ENCODE measurements at regions not wholly inside any gene's neighbourhood (a gene's known extent, or its start where the extent isn't known, plus 50 kb on each side); places are given as distances from the start of the nearest gene placed in this dataset.

DNA sequence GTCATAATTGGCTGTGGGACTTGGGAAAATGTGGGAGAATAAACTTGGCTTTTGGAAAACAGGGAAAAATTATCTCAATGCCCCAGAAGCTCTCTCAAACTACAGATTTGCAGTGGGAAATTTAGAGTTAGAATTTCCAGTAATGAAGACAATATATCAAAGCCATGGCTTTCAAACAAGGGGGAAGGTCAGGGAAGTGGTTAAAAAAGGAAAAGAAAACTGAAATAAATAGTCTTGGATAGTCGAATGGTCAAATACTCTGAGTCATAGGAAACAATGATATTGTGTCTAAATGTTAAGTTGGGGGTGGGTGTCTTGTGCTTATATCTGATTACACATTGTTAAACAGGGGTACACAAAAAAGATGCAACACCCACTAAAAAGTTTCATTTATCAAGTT lies 272.4 kb upstream of the COL8A1 start:
- BruUV-seq (replicated peaks) = no TSS peak
- Mint-ChIP-seq H3K27me3 (ENCODE audit: insufficient read depth, unreplicated experiment) (no peaks in the 10 kb centered on the region), H3K4me3 (ENCODE audit: unreplicated experiment) (no peak overlapping the region), H3K9me3 (ENCODE audit: unreplicated experiment) (peaks cover 5% of the 10 kb centered on the region), H3K4me1 (ENCODE audit: insufficient read depth, unreplicated experiment) (no peaks in the 10 kb centered on the region), H3K36me3 (ENCODE audit: insufficient read depth, unreplicated experiment) (no peaks in the 10 kb centered on the region), H3K27ac (ENCODE audit: low read depth, unreplicated experiment) (no peak overlapping the region)
- DNase-seq (ENCODE audit: unreplicated experiment) = no peak
- POLR2A ChIA-PET = no interaction called here
- CTCF ChIA-PET = interaction anchor here (1.0 kb wide), 1 partner anchor 133 kb away, joined by 9 read pairs; no protein-coding TSS in a partner anchor
- intact Hi-C loops (cut with micrococcal nuclease) = no loop called here
- TF ChIP-seq CTCF (IDR thresholded peaks at IDR 0.05; ENCODE audit: unreplicated experiment) = no peak

DNA sequence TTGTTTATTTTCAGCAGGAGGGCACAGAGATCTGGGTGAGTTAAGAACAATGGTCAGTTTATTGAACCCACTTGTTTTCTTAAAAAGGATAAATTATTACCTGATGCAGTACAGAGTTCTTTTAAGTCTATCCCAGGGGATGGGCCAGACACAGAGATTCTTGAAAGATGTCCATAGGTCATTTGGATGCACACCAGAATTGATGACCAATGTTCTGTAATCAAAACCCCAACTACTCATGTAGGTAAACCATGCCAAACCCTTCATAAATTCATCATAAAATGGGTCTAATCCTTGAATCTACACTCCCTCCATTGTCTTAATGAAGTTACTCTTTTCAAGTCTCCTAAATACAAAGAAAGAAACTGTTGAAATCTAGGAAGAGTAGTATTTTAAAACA lies 273.0 kb upstream of the COL8A1 start:
- intact Hi-C loops (cut with micrococcal nuclease) = no loop called here
- Mint-ChIP-seq H3K27me3 (ENCODE audit: insufficient read depth, unreplicated experiment) (no peaks in the 10 kb centered on the region), H3K4me3 (ENCODE audit: unreplicated experiment) (no peak overlapping the region), H3K9me3 (ENCODE audit: unreplicated experiment) (peaks cover 5% of the 10 kb centered on the region), H3K4me1 (ENCODE audit: insufficient read depth, unreplicated experiment) (no peaks in the 10 kb centered on the region), H3K36me3 (ENCODE audit: insufficient read depth, unreplicated experiment) (no peaks in the 10 kb centered on the region), H3K27ac (ENCODE audit: low read depth, unreplicated experiment) (no peak overlapping the region)
- ChIA-PET CTCF (interaction anchor here (1.0 kb wide), 1 partner anchor 134 kb away, joined by 9 read pairs; no protein-coding TSS in a partner anchor), POLR2A (no interaction called here)
- no peak for TF ChIP-seq CTCF (IDR thresholded peaks at IDR 0.05; ENCODE audit: unreplicated experiment)
- no peak for DNase-seq (ENCODE audit: unreplicated experiment)
- BruUV-seq (replicated peaks) = no TSS peak

- Mint-ChIP-seq H3K27me3 (ENCODE audit: insufficient read depth, unreplicated experiment) (no peaks in the 10 kb centered on the region), H3K27ac (ENCODE audit: low read depth, unreplicated experiment) (no peak overlapping the region)
- BruUV-seq (replicated peaks) = no TSS peak
These were observed 281.3 kb upstream of the COL8A1 start for GRCh38 chr3:99357131-99357530.

GRCh38 chr3:99356696-99357095 lies 281.7 kb upstream of the COL8A1 start:
- ChIA-PET CTCF (no interaction called here), POLR2A (no interaction called here)
- BruUV-seq (replicated peaks) = no TSS peak
- Mint-ChIP-seq H3K9me3 (ENCODE audit: unreplicated experiment) (no peaks in the 10 kb centered on the region), H3K4me1 (ENCODE audit: insufficient read depth, unreplicated experiment) (no peaks in the 10 kb centered on the region), H3K36me3 (ENCODE audit: insufficient read depth, unreplicated experiment) (peaks cover 6% of the 10 kb centered on the region), H3K27me3 (ENCODE audit: insufficient read depth, unreplicated experiment) (no peaks in the 10 kb centered on the region), H3K4me3 (ENCODE audit: unreplicated experiment) (no peak overlapping the region), H3K27ac (ENCODE audit: low read depth, unreplicated experiment) (no peak overlapping the region)
- intact Hi-C loops (cut with micrococcal nuclease) = no loop called here
- TF ChIP-seq CTCF (IDR thresholded peaks at IDR 0.05; ENCODE audit: unreplicated experiment) = no peak
- DNase-seq (ENCODE audit: unreplicated experiment) = no peak

More at GRCh38 chr3:99357131-99357530, 281.3 kb upstream of the COL8A1 start:
- H3K9me3 Mint-ChIP-seq (ENCODE audit: unreplicated experiment) = no peaks in the 10 kb centered on the region
- POLR2A ChIA-PET = no interaction called here
- H3K4me1 Mint-ChIP-seq (ENCODE audit: insufficient read depth, unreplicated experiment) = no peaks in the 10 kb centered on the region
- intact Hi-C loops (cut with micrococcal nuclease) = no loop called here
- peaks cover 6% of the 10 kb centered on the region for H3K36me3 Mint-ChIP-seq (ENCODE audit: insufficient read depth, unreplicated experiment)
- TF ChIP-seq CTCF (IDR thresholded peaks at IDR 0.05; ENCODE audit: unreplicated experiment) = no peak
- DNase-seq (ENCODE audit: unreplicated experiment) = no peak
- H3K4me3 Mint-ChIP-seq (ENCODE audit: unreplicated experiment) = no peak overlapping the region
- CTCF ChIA-PET = no interaction called here

All from MCF 10A (cell line).